ENCODE measurements at regions not wholly inside any gene's neighbourhood (a gene's known extent, or its start where the extent isn't known, plus 50 kb on each side); places are given as distances from the start of the nearest gene placed in this dataset.

GRCh38 chr2:58401936-58402335 lies 160.8 kb upstream of the FANCL start:
- TF ChIP-seq CTCF (IDR thresholded peaks at IDR 0.05) (no peak), POLR2A (IDR thresholded peaks at IDR 0.05) (no peak)
